ENCODE measurements at regions not wholly inside any gene's neighbourhood (a gene's known extent, or its start where the extent isn't known, plus 50 kb on each side); places are given as distances from the start of the nearest gene placed in this dataset.

DNA sequence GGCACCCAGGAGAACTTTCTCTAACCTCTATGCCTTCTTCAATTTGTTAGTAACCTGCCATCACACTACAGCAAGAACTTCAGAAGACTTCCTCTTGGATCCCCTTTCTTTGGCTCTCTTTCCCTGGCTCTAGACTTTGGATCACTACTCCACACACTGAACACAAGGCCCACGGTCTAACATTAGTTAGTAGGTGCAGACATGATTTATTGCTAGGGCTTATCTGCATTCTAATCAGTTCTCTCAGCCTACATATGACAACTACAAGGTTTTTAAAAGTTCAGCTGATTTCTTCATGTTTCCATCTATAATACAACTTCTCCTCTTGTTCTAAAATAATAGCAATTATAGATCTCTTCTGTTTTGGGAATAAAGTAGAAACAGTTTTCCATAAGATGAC is 209.1 kb upstream of the ANXA10 start (continued):
- TF ChIP-seq, protein P1, sequence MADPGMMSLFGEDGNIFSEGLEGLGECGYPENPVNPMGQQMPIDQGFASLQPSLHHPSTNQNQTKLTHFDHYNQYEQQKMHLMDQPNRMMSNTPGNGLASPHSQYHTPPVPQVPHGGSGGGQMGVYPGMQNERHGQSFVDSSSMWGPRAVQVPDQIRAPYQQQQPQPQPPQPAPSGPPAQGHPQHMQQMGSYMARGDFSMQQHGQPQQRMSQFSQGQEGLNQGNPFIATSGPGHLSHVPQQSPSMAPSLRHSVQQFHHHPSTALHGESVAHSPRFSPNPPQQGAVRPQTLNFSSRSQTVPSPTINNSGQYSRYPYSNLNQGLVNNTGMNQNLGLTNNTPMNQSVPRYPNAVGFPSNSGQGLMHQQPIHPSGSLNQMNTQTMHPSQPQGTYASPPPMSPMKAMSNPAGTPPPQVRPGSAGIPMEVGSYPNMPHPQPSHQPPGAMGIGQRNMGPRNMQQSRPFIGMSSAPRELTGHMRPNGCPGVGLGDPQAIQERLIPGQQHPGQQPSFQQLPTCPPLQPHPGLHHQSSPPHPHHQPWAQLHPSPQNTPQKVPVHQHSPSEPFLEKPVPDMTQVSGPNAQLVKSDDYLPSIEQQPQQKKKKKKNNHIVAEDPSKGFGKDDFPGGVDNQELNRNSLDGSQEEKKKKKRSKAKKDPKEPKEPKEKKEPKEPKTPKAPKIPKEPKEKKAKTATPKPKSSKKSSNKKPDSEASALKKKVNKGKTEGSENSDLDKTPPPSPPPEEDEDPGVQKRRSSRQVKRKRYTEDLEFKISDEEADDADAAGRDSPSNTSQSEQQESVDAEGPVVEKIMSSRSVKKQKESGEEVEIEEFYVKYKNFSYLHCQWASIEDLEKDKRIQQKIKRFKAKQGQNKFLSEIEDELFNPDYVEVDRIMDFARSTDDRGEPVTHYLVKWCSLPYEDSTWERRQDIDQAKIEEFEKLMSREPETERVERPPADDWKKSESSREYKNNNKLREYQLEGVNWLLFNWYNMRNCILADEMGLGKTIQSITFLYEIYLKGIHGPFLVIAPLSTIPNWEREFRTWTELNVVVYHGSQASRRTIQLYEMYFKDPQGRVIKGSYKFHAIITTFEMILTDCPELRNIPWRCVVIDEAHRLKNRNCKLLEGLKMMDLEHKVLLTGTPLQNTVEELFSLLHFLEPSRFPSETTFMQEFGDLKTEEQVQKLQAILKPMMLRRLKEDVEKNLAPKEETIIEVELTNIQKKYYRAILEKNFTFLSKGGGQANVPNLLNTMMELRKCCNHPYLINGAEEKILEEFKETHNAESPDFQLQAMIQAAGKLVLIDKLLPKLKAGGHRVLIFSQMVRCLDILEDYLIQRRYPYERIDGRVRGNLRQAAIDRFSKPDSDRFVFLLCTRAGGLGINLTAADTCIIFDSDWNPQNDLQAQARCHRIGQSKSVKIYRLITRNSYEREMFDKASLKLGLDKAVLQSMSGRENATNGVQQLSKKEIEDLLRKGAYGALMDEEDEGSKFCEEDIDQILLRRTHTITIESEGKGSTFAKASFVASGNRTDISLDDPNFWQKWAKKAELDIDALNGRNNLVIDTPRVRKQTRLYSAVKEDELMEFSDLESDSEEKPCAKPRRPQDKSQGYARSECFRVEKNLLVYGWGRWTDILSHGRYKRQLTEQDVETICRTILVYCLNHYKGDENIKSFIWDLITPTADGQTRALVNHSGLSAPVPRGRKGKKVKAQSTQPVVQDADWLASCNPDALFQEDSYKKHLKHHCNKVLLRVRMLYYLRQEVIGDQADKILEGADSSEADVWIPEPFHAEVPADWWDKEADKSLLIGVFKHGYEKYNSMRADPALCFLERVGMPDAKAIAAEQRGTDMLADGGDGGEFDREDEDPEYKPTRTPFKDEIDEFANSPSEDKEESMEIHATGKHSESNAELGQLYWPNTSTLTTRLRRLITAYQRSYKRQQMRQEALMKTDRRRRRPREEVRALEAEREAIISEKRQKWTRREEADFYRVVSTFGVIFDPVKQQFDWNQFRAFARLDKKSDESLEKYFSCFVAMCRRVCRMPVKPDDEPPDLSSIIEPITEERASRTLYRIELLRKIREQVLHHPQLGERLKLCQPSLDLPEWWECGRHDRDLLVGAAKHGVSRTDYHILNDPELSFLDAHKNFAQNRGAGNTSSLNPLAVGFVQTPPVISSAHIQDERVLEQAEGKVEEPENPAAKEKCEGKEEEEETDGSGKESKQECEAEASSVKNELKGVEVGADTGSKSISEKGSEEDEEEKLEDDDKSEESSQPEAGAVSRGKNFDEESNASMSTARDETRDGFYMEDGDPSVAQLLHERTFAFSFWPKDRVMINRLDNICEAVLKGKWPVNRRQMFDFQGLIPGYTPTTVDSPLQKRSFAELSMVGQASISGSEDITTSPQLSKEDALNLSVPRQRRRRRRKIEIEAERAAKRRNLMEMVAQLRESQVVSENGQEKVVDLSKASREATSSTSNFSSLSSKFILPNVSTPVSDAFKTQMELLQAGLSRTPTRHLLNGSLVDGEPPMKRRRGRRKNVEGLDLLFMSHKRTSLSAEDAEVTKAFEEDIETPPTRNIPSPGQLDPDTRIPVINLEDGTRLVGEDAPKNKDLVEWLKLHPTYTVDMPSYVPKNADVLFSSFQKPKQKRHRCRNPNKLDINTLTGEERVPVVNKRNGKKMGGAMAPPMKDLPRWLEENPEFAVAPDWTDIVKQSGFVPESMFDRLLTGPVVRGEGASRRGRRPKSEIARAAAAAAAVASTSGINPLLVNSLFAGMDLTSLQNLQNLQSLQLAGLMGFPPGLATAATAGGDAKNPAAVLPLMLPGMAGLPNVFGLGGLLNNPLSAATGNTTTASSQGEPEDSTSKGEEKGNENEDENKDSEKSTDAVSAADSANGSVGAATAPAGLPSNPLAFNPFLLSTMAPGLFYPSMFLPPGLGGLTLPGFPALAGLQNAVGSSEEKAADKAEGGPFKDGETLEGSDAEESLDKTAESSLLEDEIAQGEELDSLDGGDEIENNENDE (IDR thresholded peaks at IDR 0.05; ENCODE audit: insufficient replicate concordance, low read length), result no peak
- TF ChIP-seq CBX5 (IDR thresholded peaks at IDR 0.05; ENCODE audit: low read depth, low read length) (no peak), CHD1 (IDR thresholded peaks at IDR 0.05; ENCODE audit: low read depth, low read length) (no peak), KDM1A (IDR thresholded peaks at IDR 0.05; ENCODE audit: borderline replicate concordance, low read length) (no peak), NRF1 (IDR thresholded peaks at IDR 0.05; ENCODE audit: low read depth, low read length) (no peak), TBP (IDR thresholded peaks at IDR 0.05; ENCODE audit: low read depth, low read length) (no peak)
